ENCODE measurements at regions not wholly inside any gene's neighbourhood (a gene's known extent, or its start where the extent isn't known, plus 50 kb on each side); places are given as distances from the start of the nearest gene placed in this dataset.

- no peaks in the 10 kb centered on the region for H3K36me3 Mint-ChIP-seq
- ATAC-seq (no peak), DNase-seq (ENCODE audit: low spot score in 2 of 2) (no peak)
- peaks cover 0 to 5% of the 10 kb centered on the region in 2 donors for H3K9me3 Mint-ChIP-seq
- H3K27ac Mint-ChIP-seq = no peak overlapping the region
Observed at GRCh38 chr10:56698506-56698905, 337.4 kb upstream of the ZWINT start.

- H3K9me3 Mint-ChIP-seq = peaks cover 14 to 21% of the 10 kb centered on the region in 2 donors
- H3K36me3 Mint-ChIP-seq = peaks cover 0 to 2% of the 10 kb centered on the region in 2 donors
- ATAC-seq (no peak), DNase-seq (ENCODE audit: low spot score in 2 of 2) (no peak)
- no peak overlapping the region for H3K27ac Mint-ChIP-seq
Observed at GRCh38 chr10:56679578-56679977, 318.5 kb upstream of the ZWINT start.

GRCh38 chr10:56662765-56663447, 301.8 kb upstream of the ZWINT start:
- ATAC-seq (no peak), DNase-seq (ENCODE audit: low spot score in 2 of 2) (no peak)
- peaks cover 3 to 6% of the 10 kb centered on the region in 2 donors for H3K9me3 Mint-ChIP-seq
- H3K36me3 Mint-ChIP-seq = no peaks in the 10 kb centered on the region
- H3K27ac Mint-ChIP-seq = no peak overlapping the region

- DNase-seq (ENCODE audit: low spot score in 2 of 2) = no peak
- ATAC-seq = no peak
- Mint-ChIP-seq H3K9me3 (peaks cover 12 to 17% of the 10 kb centered on the region in 2 donors), H3K36me3 (no peaks in the 10 kb centered on the region), H3K27ac (no peak overlapping the region)
Observed at GRCh38 chr10:56653289-56653688, 292.2 kb upstream of the ZWINT start.

- DNase-seq (ENCODE audit: low spot score in 2 of 2) (no peak), ATAC-seq (no peak)
- Mint-ChIP-seq H3K9me3 (peaks cover 16 to 22% of the 10 kb centered on the region in 2 donors), H3K27ac (no peak overlapping the region), H3K36me3 (peaks cover 5% of the 10 kb centered on the region in 2 donors)
Observed at GRCh38 chr10:56646329-56647111, 285.5 kb upstream of the ZWINT start.

GRCh38 chr10:56633876-56634452, 272.9 kb upstream of the ZWINT start:
- DNase-seq (ENCODE audit: low spot score in 2 of 2) (no peak), ATAC-seq (no peak)
- H3K27ac Mint-ChIP-seq = no peak overlapping the region
- H3K9me3 Mint-ChIP-seq = peaks cover 29 to 33% of the 10 kb centered on the region in 2 donors
- peaks cover 0 to 6% of the 10 kb centered on the region in 2 donors for H3K36me3 Mint-ChIP-seq

GRCh38 chr10:56632537-56632936, 271.5 kb upstream of the ZWINT start:
- H3K9me3 Mint-ChIP-seq = peaks cover 26 to 28% of the 10 kb centered on the region in 2 donors
- peaks cover 0 to 6% of the 10 kb centered on the region in 2 donors for H3K36me3 Mint-ChIP-seq
- ATAC-seq (no peak), DNase-seq (ENCODE audit: low spot score in 2 of 2) (no peak)
- no peak overlapping the region for H3K27ac Mint-ChIP-seq

- Mint-ChIP-seq H3K27ac (no peak overlapping the region), H3K36me3 (no peaks in the 10 kb centered on the region), H3K9me3 (peaks cover 9 to 15% of the 10 kb centered on the region in 2 donors)
- no peak for DNase-seq (ENCODE audit: low spot score in 2 of 2)
- ATAC-seq = no peak
Observed at GRCh38 chr10:56624082-56624481, 263.0 kb upstream of the ZWINT start.

GRCh38 chr10:56623064-56623463, 262.0 kb upstream of the ZWINT start:
- Mint-ChIP-seq H3K27ac (peak overlapping the region in 1 of 2 donors; percentile 59), H3K9me3 (peaks cover 9 to 15% of the 10 kb centered on the region in 2 donors), H3K36me3 (no peaks in the 10 kb centered on the region)
- no peak for ATAC-seq
- DNase-seq (ENCODE audit: low spot score in 2 of 2) = no peak

- no peaks in the 10 kb centered on the region for H3K36me3 Mint-ChIP-seq
- no peak for DNase-seq (ENCODE audit: low spot score in 2 of 2)
- no peak for ATAC-seq
- peaks cover 9 to 15% of the 10 kb centered on the region in 2 donors for H3K9me3 Mint-ChIP-seq
- peak overlapping the region in 1 of 2 donors; percentile 59 for H3K27ac Mint-ChIP-seq
Observed at GRCh38 chr10:56622335-56622973, 261.4 kb upstream of the ZWINT start.

GRCh38 chr10:56606202-56606601, 245.1 kb upstream of the ZWINT start:
- no peak overlapping the region for H3K27ac Mint-ChIP-seq
- H3K36me3 Mint-ChIP-seq = no peaks in the 10 kb centered on the region
- DNase-seq (ENCODE audit: low spot score in 2 of 2) = no peak
- H3K9me3 Mint-ChIP-seq = peaks cover 0 to 6% of the 10 kb centered on the region in 2 donors
- ATAC-seq = no peak

GRCh38 chr10:56605051-56605450, 244.0 kb upstream of the ZWINT start:
- ATAC-seq (no peak), DNase-seq (ENCODE audit: low spot score in 2 of 2) (no peak)
- Mint-ChIP-seq H3K36me3 (no peaks in the 10 kb centered on the region), H3K9me3 (peaks cover 0 to 6% of the 10 kb centered on the region in 2 donors), H3K27ac (no peak overlapping the region)

- H3K27ac Mint-ChIP-seq = no peak overlapping the region
- ATAC-seq (no peak), DNase-seq (ENCODE audit: low spot score in 2 of 2) (no peak)
- peaks cover 0 to 6% of the 10 kb centered on the region in 2 donors for H3K9me3 Mint-ChIP-seq
- no peaks in the 10 kb centered on the region for H3K36me3 Mint-ChIP-seq
Observed at GRCh38 chr10:56604624-56605023, 243.6 kb upstream of the ZWINT start.

GRCh38 chr10:56599201-56599600, 238.1 kb upstream of the ZWINT start:
- ATAC-seq = no peak
- Mint-ChIP-seq H3K36me3 (no peaks in the 10 kb centered on the region), H3K9me3 (peaks cover 3 to 16% of the 10 kb centered on the region in 2 donors), H3K27ac (no peak overlapping the region)
- DNase-seq (ENCODE audit: low spot score in 2 of 2) = no peak

GRCh38 chr10:56596257-56596656, 235.2 kb upstream of the ZWINT start:
- Mint-ChIP-seq H3K36me3 (no peaks in the 10 kb centered on the region), H3K27ac (no peak overlapping the region), H3K9me3 (peaks cover 3 to 16% of the 10 kb centered on the region in 2 donors)
- no peak for DNase-seq (ENCODE audit: low spot score in 2 of 2)
- no peak for ATAC-seq

GRCh38 chr10:56593120-56593519, 232.1 kb upstream of the ZWINT start:
- DNase-seq (ENCODE audit: low spot score in 2 of 2) (no peak), ATAC-seq (no peak)
- no peaks in the 10 kb centered on the region for H3K36me3 Mint-ChIP-seq
- no peak overlapping the region for H3K27ac Mint-ChIP-seq
- peaks cover 0 to 8% of the 10 kb centered on the region in 2 donors for H3K9me3 Mint-ChIP-seq

GRCh38 chr10:56586461-56586891, 225.4 kb upstream of the ZWINT start:
- no peaks in the 10 kb centered on the region for H3K9me3 Mint-ChIP-seq
- DNase-seq (ENCODE audit: low spot score in 2 of 2) (no peak), ATAC-seq (no peak)
- H3K27ac Mint-ChIP-seq = no peak overlapping the region
- no peaks in the 10 kb centered on the region for H3K36me3 Mint-ChIP-seq
